Left lobe of liver (tissue), 2 donors: ENCODE measurements at regions not wholly inside any gene's neighbourhood (a gene's known extent, or its start where the extent isn't known, plus 50 kb on each side); places are given as distances from the start of the nearest gene placed in this dataset.

Experiments used
- ATAC-seq: fragments of 200-7000 bp; cut with Tn5 transposase; one replicate; pipeline ENCODE4 v1.9.1; 2020; ENCODE audit warnings: mild to moderate bottlenecking, moderate library complexity
- DNase-seq: peaks from one replicate; pipeline ENCODE4 v3.0.0-alpha.2; 2020; ENCODE audit warnings: low spot score
- donor health status: DM: no; HTN: no; CAD: no; lungs with moderate emphysema.
- donor health status: DM: no; HTN: yes; CAD: no.

DNA sequence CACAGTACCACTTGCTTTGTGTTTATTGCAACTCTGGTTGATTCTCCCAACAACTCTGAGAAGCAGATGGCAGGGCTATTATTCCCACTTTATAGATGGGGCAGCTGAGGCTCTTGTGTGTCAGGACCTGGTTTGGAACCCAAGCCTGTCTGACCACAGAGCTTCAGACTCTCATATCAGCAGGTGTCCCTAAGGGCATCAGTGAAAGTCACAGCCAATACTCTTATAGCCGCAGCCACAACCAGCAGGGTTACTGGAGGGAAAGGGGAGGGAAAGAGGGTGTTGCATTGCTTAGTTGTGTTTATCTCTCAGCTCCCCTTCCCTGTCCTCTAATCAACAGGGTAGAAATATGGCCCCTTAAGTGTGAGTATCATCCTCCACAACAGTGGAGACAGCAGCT, 304.0 kb downstream of the RRAGC start:
- DNase-seq: no peak
- no peak for ATAC-seq

DNA sequence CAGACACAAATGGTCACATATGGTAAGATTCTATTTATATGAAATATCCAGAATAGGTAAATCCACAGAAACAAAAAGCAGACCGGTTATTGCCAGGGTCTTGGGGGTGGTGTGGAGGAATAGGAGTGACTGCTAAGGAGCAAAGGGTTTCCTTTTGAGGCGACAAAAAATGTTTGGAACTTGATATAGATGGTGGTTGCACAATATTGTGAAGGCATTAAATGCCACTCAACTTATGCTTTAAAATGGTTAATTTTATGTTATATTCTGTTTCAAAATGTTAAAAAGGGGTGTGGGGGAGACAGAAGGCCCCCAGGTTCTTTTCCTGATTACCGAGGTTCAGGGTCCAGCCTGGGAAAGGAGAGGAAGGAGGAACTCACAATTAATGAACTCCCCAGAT, 304.4 kb downstream of the RRAGC start:
- DNase-seq (no peak), ATAC-seq (no peak)

DNA sequence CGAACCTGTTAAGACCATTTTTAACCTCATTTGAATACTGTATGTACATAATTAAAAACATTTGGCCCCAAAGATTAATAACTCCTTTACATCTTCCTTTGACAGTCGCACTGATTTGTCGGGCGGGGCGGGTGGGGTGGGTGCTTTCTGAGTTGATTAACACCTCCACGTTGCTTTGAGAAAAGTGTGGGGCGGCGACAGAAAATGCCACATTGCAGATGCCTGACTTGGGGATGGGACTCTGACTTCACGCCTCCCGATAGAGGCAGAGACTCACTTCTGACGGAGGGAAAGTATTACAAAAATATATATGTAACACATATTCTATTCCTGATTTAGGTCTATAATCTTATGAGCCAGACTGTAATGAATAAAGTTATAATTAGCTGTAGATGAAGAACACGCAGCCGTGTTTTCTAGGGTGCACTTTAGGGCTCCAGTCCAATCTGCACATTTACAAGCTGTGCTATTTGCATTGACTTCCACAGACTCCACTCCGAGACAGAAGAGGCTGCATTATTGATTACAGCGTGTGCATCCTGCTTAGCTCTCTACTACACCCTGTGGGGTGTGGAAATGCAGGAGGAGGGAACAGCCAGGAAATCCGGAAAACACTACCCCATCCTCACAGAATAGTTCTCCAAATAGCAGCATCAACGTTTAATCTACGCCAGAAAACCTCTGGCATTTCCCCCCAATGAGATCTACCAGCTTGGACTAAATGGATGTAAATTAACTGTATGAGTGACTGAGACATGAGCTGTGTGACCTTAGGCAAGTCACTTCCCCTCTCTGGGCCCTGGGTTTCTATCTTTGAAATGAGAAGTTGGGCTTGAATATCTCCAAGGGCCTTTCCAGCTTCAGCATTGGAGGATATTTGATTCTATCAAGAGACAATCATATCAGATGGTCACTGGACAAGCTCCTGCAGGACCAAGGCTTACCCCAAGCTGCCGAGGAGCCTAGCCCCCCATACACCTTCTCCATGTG, 308.0 kb downstream of the RRAGC start:
- DNase-seq (no peak), ATAC-seq (no peak)

DNA sequence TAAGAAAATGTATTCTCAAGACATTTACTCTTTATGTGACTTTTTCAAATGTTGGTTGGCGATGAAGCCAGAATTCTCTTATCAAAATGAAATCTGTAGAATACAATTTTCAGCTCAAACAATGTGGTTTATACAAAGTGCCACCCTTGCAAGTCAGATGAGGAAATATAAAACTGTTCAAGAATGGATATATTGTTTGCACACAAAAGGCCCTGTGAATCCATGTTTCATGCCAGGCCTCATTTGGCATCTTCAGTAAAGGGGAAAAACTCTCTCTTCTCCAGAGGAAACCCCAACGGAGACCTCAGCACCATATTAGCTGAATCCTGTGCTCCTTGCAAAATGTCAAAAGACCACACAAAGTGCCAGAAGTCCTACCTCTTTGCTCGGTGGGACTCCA, 310.4 kb downstream of the RRAGC start:
- ATAC-seq: no peak

GRCh38 chr1:38547321-38547720, 312.3 kb downstream of the RRAGC start:
- DNase-seq: no peak
- ATAC-seq: no peak

More for the DNA sequence above, 310.4 kb downstream of the RRAGC start:
- DNase-seq: no peak

- DNase-seq (no peak), ATAC-seq (no peak)
Observed at GRCh38 chr1:38546636-38547035, 312.9 kb downstream of the RRAGC start.

DNA sequence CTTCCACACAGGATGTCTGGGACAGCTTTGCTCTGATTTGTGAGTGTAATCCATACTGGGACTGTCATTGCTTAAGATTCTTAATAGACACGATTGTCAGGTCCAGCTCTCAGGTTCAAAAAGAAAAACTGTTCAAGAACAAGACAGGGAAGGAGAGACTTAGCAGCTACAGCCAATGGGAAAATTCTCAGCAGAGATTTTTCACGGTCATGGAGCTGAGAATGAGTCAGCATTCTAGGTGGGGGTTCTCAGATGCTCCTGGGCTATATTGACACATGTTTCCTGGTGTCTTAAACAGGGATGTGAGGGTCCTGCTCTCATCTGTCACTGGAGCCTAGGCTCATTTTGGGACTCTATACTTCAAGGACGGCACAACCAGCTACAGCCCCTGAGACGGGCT, 318.3 kb downstream of the RRAGC start:
- ATAC-seq: no peak

DNA sequence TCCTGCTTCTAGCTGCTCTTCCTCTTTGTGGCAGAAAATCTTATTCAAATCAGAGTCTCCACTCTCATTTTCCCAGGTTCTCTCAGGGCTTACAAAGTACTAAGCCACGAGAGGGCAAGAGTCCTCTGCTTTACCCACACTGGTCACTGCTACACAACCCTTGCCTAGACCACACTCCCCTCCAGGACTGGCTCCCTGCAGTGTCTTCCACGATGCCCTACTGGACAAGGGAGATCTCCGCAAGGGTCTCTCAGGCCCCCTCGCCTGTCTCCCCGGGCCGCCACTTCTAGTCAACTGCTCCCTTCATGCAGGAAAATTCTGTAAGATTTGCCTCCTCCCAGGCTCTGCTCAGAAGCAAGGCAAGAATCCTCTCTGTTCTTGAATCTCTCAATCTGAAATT, 319.6 kb downstream of the RRAGC start:
- no peak for DNase-seq

More for the DNA sequence above, 318.3 kb downstream of the RRAGC start:
- no peak for DNase-seq

DNA sequence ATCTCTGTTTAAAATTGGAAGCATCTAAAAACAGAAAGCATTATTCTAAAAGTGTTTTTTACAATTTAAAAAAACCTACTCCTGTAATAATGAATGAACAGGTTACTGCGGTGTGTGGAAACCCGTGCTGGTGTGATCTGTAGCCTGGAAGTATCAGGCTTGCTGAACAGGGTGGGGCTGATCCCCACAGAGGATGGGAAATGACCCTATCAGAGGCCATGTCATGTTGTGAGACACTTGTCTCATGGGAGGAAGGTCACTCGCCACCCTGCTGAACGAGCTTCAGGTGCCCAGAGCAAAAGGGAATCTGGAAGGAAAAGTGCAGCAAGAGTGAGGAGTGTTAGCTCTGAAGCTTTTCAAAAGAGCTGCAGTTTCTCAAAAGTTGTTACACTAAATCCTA, 320.7 kb downstream of the RRAGC start:
- no peak for DNase-seq
- no peak for ATAC-seq

More for the DNA sequence above, 319.6 kb downstream of the RRAGC start:
- no peak for ATAC-seq

DNA sequence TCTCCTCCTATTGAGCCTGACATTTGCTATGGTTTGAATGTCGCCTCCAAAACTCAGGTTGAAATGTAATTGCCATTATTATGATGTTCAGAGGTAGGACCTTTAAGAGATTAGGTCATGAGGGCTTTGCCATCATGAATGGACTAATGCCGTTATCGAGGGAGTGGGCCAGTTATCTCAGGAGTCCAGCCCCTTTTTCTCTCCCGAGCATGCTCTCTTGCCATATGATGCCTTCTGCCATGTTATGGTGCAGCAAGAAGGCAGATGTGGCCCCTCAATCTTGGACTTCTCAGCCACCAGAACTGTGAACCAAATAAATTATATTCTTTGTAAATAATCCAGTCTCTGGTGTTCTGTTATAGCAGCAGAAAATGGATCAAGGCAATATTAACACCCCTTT, 323.5 kb downstream of the RRAGC start:
- ATAC-seq (no peak), DNase-seq (no peak)

DNA sequence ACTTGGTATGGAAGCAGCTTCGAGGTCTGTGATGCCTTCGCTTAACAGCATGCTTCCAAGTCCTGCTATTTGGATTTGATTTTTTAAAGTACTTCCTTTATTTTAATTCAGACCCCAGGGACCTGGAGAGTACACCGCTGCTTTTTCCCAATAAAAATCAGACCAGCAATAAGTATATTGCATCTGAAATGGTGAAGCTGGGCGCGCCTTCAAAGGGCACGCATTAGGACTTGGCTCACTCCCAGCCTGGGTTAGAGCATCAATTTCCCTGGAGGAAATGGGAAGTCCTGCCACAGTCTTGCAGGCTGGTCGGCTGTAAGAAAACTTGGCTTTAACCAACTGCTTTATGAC, 325.1 kb downstream of the RRAGC start:
- DNase-seq (no peak), ATAC-seq (no peak)

DNA sequence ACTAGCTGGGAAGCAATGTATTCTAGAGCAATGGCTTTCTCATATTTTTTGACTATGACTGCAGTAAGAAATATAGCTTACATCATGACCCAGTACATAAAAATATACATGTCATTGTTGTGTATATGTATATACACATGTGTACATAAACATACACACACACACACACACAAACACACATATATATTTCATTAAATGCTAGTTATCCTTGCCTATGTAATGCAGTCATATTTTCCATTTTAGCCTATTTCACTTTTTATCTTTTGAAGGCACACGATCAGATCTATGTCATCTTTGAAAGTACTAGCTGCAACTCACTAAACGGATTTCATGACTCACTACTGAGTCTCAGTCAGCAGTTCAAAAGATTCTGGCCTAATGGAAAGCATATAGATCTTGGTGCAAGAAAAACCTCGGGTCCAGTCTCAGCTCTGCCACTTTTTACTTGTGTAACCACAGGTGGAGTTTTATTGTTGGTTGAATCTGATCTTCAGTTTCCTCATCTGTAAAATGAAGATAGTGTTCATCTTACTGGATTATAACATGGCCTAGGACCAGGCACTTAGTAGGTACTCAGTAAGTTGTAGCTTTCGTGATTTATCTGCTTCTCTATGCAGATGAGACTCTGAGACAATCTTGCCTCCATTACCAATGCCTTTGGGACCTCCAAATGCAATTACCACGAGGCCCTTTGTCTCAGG, 325.6 kb downstream of the RRAGC start:
- ATAC-seq: no peak
- no peak for DNase-seq

DNA sequence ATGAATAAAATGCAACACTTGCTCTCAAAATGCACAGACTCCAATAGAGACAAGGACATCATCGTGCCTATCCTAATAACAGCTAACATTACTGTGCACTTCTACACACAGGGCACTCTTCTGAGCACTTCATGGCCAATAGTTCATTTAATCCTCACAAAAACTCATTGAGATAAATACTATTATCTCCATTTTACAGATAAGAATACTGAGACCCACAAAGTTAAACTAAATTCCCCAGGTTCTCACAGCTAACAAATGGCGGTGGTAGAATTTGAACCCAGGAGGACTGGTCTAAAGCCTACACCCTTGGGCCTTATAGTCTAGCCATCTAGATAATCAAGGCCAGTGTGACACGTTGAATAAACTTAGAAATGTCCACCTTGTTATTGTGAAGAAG, 328.6 kb downstream of the RRAGC start:
- DNase-seq: no peak
- no peak for ATAC-seq

DNA sequence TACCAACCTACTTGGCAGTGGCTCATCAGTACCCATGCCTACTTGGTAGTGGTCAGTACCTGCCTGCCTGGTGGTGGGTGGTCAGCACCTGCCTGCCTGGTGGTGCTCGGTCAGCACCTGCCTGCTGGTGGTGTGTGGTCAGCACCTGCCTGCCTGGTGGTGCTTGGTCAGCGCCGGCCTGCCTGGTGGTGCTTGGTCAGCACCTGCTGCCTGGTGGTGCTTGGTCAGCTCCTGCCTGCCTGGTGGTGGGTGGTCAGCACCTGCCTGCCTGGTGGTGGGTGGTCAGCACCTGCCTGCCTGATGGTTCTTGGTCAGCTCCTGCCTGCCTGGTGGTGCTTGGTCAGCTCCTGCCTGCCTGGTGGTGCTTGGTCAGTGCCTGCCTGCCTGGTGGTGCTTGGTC, 329.6 kb downstream of the RRAGC start:
- DNase-seq: no peak
- ATAC-seq: no peak

- no peak for DNase-seq
Observed at GRCh38 chr1:38529391-38529790, 330.2 kb downstream of the RRAGC start.

DNA sequence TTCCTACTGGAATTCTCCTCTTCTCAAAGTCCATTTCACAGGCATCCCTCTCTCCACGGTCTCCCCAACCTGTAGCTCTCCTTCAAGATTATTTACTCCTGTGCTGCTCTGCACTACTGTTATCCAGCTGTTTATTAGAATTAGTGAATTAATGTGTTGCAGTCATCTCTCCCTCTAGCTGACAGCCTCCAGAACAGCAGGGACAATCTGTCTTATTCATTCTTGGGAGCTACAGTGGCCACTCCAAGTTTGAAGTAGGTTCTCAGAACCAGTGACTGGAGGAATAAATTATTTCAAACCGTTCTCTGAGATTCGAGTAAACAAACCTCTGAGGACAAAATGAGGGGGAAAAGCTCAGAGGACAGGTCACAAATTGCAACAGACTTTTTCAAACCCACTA, 330.9 kb downstream of the RRAGC start:
- ATAC-seq (no peak), DNase-seq (no peak)

More at GRCh38 chr1:38529391-38529790, 330.2 kb downstream of the RRAGC start:
- ATAC-seq: no peak

- ATAC-seq (no peak), DNase-seq (no peak)
Observed at GRCh38 chr1:38527373-38527966, 332.1 kb downstream of the RRAGC start.

DNA sequence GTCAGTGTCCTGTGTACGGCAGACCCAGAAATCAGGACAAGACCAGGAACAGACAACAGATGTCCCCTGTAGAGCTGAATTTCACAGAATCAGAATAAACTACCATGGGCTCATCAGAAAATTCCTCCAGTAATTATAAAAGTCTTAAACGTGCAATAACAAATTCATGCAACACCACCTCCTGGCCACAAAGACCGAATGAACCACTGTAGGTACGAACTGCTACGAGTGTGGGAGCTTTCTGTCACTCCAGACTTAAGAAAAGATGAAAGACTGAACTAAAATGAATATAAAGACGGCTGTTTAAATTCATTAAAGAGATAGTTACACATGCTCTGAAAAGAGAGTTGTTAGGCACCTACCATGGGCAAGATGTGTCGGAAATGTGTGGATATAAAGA, 333.5 kb downstream of the RRAGC start:
- ATAC-seq (no peak), DNase-seq (no peak)

DNA sequence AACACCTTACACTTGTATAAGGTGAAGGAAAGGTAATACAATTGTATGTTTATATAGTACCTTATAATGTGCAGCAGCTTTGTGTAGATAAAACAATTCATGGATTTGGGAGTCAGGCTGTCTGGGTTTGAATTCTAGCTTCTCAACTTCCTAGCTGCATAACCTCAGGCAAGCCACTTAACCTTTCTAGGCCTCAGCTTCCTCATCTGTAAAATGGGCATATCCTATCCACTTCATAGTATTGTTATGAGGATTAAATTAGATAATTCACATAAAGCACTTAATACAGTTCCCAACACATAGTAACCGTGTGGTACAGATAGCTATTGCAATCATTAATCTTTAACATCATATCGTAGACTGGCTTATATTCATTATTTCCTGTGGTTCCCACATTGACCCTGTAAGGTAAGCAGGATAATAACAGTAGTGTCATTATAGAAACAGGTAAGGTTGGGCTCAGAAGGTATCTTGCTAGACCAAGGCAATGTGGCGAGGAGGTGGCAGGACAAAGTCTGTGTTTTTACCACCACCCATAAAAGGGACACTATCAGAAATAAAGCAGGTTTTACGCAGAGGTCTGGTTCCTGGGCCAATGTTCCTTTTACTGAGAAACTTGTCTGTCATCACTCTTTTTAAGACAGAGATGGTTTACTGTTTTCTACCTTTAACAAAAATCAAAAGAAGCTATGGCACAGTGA, 334.1 kb downstream of the RRAGC start:
- DNase-seq (no peak), ATAC-seq (no peak)

GRCh38 chr1:38524025-38524641, 335.4 kb downstream of the RRAGC start:
- ATAC-seq (no peak), DNase-seq (no peak)

- ATAC-seq: no peak
- DNase-seq: no peak
Observed at GRCh38 chr1:38523568-38523939, 336.0 kb downstream of the RRAGC start.
